Cerebellar cortex (tissue), 1 donor: ENCODE measurements at regions not wholly inside any gene's neighbourhood (a gene's known extent, or its start where the extent isn't known, plus 50 kb on each side); places are given as distances from the start of the nearest gene placed in this dataset.
"Not testable (repeated sequence)": the region's sequence is repeated elsewhere in the genome, so short reads cannot be mapped to it uniquely, and the experiment has no call there.

Source experiments
- DNase-seq: peaks from one replicate; pipeline ENCODE4 v3.0.0-alpha.2; 2015; ENCODE audit warnings: low spot score

DNA sequence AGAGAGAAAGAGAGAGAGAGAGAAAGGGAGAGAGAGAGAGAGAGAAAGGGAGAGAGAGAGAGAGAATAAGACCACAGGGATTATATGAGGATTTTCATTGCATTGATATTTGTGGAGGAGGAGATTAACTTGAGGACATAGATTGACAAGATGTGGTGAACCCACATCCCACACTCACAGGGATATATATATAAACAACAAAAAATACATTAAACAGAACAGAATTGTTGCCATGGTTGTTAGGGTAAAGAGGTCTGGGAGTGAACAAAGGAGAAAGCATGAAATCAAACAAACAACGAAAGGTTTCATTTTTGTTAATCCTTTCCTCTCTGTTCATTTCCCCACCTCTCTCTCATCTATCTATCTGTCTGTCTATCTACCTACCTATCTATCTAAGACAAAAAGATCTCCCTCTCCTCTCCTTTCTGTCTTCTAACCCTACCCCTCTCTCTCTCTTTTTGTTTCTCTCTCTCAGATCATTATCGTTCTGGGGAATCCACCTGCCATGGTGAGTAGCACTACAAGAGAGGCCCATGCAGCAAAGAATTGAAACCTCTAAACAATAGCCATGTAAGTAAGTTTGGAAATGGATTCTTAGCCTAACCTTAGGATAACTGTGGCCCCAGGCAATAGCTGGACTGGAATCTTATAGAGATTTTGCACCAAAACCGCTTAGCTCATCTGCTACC lies 280.9 kb downstream of the RAP2B start:
- no peak for DNase-seq

DNA sequence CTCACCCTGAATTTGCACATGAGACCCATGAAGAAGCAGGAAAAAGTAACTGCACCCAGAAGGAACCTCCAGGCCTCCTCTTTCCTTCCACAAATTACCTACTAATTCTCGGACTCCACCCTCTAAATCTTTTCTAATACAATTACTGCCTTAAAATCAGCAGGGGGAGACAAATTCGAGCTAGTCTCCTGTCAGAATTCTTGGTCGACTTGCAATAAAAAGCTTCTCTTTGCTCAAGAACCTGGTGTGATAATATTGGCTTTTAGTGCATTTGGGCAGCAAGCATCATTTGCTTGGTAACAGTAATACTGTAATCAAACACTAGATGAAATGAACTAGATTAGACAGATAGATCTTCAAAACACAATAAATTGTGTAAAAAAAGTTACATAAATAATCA lies 281.9 kb downstream of the RAP2B start:
- DNase-seq, result no peak

DNA sequence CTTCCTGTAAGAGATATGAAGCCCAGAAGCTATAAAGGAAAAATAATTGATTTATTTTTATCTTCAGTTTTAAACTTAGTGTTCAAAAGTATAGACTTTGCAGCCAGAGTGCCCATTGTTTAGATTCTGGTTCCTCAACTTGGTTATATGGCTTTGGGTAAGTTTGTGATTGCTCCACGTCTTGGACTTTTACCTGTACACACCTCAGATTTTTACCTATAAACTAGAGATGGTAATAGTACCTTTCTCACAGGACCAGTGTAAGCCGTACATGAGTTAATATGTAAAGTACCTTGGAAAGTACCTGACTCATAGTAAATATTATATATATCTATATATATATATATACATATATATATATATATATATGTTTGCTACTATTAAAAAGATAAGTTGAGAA lies 283.8 kb downstream of the RAP2B start:
- no peak for DNase-seq

DNA sequence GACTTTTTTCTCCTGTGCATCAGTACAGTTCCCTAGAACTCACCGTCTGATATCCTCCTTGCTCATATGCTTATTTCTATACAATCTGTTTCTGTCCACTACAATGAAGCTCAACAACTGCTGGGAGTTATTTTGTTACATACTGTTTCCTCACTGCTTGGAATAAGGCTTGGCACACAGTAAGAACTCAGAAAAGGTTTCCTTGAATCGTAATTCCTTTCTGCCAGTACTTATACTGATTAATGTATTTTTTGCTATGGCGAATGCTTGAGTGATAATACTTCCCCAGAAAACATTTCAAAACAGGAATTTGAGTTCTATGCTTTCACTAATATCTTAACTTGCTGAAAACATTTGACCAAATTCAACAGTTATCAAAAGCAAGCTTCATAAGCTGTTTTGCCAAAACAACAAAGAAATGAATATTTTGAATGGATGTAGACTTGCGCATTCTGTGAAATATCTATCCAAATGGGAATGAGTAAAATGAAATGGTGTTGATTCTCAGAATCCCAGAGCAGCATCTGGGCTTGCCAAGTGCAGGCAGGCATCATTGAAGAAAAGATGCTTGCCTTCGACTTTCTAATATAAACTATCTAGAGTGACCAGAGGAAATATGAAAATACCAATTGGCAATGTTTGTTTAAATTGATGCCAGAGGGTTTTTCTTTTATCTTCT lies 286.3 kb downstream of the RAP2B start:
- DNase-seq, result no peak

DNA sequence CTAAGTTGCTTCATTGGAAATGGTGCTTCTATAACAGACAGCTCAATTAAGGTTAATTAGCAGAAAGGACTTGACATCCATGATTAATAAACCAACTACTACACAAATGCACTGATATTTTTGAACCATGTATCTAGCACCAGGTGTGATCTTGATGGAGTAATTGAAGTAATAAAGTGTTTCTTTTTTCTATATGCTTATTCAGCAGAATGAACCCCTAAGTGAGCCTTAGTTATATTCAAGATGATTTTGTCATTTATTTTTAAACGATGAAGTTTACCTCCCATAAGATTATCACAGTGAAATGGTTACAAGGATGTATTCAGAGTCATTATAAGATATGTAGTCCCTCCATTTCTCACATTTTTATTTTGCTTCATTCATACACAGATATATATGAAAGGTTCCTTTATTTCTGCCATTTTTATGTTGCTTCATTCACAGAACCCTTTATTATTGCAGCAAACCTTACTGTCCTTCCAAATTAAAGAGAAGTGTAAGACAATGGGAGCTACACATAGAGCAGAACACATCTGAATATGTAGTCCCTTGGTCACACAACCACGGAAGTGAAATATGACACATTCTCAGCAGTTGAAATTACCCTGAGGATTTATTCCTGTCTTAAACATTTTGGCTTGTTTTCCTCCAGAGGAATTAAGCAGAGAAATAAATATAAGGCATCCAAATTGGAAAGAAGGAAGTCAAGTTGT lies 295.0 kb downstream of the RAP2B start:
- no peak for DNase-seq

DNA sequence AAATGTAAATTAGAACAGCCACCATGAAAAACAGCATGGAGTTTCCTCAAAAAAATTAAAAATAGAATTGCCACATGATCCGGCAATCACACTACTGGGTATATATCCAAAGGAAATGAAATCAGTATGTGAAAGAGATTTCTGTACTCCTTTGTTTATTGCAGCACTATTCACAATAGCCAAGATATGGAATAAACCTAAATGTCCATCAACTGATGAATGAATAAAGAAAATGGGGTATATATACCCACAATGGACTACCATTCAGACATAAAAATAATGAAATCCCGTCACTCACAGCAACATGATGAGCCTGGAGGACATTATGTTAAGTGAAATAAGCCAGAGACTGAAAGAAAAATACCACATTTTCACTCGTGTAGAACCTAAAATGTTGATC lies 296.9 kb downstream of the RAP2B start:
- DNase-seq, result no peak

DNA sequence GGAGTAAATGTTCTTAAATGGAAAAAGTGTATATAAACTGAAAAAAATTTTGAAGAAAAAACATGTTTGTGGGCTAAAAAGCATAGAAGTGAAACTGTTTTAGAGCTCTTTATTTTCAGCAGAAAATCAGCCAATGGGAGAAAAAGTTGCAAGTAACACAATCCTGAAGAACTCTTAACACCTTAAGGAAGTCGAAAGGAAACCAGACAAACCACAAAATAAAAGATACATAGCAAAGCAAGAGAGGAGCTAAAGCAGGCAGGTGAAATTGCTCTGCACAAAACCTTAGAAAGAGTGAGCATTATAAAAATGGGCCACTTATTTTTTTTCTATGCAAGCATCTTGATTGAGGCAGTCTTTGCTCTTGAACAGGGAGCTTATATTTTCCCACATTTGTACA lies 300.5 kb downstream of the RAP2B start:
- no peak for DNase-seq

DNA sequence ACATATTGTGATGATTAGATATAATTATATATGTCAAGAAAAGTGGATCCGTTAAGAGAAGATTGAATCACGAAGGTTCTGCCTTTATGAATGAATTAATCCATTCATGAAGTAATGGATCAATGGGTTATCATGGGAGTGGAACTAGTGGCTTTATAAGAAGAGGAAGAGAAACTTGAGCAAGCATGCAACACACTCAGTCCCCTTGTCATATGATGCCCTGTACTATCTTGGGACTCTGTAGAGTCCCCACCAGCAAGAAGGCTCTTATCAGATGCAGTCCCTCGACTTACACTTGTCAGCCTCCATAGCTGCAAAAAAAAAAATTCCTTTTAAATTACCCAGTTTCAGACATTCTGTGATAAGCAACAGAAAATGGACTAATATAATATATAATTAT lies 301.9 kb downstream of the RAP2B start:
- no peak for DNase-seq

DNA sequence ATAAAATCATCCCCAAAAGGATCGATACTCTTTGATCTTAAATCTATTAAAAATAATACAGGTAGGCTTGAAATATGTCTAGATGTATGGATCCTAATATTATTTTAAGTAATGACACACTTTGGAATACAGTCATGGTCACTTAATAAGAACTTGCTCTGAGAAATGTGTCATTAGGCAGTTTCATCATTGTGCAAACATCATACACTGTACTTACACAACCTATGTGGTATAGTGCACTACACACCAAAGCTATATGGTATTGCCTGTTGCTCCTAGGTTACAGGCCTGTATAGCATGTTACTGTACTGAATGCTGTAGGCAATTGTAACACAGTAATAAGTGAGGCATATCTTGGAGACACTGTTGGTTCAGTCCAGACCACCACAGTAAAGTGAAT lies 307.1 kb downstream of the RAP2B start:
- no peak for DNase-seq

DNA sequence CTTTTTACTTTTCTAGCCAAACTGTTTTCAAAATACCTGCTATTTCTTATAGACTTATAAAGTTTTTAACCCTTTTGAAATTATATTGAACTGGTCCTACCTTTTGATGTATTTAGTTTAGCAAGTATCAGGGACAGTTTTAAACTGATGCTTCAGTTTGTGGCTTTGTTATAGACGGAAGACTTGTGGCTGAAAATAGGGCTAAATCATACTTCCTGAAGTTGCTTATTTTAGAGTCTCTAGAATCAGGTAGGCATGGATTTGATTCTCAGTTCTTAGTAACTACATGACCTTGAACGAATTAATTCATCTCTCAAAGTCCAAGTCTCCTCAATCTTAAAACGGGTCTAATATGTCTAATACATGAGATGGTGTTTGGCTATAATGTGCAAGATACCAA lies 322.8 kb downstream of the RAP2B start:
- DNase-seq, result no peak

DNA sequence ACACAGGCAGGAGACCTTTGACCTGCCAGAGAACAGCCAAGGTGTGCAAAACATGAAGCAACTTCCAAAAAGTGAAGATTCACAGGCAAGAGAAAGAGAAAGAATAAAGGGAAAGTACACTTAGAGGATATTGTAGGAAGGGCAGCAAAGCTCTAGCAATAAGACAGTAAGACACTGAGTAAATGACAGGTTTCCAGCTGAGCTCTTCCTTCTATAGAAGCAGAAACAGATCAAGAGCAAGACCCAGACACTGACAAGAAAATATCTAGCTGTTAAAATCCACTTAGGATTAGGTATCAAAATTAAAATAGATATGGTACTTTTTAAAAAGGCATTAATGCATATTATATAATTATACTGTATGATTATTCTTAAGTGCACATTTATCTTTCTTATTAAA lies 333.4 kb downstream of the RAP2B start:
- DNase-seq, result no peak

DNA sequence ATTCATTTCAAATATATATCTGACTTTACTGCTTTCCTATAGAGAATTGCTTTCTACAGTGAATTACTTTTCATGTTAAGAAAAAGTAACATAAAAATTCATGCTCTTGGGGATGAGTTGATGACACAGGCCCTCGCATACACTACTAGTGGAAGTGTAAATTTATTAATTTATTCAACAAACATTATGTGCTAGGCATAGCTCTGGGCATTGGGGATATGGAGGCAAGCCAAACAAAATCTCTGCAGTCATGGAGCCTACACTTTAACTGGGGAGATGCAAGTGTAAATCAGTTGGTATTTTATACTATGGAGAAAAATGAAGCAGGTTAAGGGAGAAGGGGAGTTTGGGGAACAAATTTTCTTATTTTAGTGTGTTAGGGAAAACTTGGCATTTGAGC lies 340.7 kb downstream of the RAP2B start:
- DNase-seq, result no peak

DNA sequence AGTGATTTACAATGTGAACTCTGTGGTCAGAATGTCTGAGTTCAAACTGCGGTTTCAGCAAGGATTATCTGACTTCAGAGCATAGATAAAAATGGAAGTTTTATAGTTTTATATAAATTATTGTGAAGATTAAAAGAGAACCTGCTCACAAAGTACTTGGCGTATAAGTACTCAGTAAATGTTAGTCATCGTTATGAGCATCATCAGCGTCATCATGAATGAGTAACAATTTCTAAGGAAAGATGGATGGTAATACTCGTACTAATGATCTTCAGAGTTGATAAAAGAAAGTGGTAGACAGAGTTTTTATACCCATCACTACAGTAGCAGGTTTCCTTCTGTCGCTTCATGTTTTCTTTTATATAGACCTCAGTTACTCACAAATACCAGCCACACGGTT lies 341.8 kb downstream of the RAP2B start:
- DNase-seq, result no peak

DNA sequence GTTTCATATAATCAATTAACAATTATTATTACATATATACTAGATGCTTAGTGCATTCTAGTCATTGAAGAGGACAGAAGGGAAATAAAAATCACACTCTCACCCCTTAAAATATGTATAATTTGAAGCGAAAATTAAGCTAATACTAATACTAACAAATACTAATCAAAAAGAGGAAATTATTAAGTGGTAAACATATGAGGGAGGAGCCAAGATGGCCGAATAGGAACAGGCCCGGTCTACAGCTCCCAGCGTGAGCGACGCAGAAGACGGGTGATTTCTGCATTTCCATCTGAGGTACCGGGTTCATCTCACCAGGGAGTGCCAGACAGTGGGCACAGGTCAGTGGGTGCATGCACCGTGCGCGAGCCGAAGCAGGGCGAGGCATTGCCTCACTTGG lies 344.2 kb downstream of the RAP2B start:
- not testable (repeated sequence) for DNase-seq

DNA sequence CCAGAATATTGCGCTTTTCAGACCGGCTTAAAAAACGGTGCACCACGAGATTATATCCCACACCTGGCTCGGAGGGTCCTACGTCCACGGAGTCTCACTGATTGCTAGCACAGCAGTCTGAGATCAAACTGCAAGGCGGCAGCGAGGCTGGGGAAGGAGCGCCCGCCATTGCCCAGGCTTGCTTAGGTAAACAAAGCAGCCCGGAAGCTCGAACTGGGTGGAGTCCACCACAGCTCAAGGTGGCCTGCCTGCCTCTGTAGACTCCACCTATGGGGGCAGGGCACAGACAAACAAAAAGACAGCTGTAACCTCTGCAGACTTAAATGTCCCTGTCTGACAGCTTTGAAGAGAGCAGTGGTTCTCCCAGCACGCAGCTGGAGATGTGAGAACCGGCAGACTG lies 344.7 kb downstream of the RAP2B start:
- not testable (repeated sequence) for DNase-seq

DNA sequence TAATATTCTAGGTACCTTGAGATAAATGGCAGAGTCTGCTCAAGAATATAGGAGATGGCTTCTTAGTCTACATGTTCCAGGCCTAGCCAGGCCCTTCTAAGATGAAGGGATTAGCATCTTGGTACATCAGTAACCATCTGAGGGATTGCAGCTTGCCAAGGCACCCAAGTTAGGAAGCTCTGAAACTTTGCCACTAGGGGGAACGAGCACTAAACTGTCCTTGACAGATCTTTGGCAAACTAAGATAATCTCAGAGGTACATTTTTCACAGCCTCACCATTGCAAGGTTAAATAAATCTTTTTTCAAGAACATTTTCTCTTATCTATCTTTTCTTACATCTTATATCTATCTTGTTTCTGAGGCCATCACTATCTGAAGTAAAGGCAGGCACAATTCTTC lies 351.2 kb downstream of the RAP2B start:
- DNase-seq, result no peak

DNA sequence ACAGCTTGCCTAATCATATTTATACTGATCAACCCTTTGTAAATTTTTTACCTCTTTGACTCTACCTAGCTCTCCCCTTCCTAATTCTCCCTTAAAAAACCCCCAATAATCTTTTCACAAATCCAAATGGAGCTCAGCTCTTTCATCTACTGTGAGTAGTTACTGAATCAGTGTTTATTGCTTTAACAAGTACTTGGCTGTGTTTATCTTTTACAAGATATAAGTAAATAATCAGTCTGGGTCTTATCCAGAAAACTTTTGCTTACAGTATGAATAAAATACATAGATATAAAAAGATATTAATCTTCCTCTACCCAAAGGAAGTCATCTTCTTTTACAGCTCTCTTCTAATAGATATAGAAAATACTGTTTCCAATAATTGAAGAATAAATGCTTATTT lies 366.4 kb downstream of the RAP2B start:
- no peak for DNase-seq

DNA sequence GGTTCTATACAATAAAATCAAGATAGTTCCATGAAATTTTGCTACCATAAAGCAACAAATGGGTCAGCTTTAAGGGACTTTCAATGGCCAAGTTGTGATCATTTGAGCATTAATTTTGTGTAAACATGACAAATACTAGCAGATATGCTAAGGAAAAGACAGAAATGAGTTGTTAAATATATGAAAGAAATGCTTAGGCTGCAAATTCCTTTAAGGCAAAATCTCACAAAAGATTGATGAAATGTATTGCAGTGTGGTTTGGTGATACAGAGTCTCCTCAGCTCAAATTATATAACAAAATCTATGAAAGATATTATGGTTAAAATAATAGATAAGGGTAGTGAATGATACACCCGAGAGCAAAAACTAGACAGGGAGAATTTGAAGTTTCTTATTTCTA lies 377.2 kb downstream of the RAP2B start:
- no peak for DNase-seq

DNA sequence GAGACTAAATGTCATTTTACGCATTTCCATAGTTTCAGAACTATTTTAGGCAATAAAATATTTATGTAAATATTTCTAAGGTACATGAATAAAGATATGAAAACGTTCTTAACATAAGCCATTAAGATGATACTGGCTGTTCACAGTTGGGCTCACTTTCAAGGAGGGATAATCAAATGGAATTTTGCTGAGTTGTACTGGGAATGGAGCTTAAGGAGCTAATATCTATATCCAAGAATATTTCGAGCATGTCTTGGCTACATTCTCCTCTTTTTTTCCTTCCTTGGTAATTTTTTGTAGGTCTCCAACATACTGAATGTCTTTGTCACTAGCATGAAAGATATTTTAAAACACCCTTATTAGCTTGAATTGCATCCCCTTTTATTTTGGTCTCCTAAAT lies 383.4 kb downstream of the RAP2B start:
- no peak for DNase-seq

DNA sequence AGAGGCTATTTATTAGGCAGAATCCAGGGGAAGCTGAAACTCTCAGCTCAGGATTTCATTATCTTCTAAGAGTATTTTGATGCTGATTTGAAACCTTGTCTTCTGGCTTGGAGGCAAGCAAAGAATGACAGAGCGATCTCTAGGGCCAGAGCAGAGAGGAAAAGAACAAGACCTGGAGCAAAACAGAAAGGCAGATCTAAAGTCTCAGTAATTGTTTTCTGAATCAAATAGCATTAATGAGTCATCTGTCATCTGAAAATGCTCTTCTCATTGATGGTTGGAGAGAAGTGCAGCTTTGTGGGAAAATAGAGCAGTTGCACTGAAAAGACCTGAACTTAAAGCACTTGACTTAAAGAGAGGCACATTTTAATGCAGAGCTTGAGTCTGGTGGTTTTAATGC lies 385.9 kb downstream of the RAP2B start:
- DNase-seq, result no peak

DNA sequence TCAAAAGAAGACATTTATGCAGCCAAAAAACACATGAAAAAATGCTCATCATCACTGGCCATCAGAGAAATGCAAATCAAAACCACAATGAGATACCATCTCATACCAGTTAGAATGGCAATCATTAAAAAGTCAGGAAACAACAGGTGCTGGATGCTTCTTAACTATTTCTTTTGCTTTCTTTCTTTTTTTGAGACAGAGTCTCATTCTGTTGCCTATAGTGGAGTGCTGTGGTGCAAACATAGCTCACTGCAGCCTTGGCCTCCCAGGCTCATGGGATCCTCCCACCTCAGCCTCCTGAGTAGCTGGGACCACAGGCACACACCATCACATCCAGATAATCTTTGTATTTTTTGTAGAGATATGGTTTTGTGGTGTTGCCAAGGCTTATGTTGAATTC lies 387.7 kb downstream of the RAP2B start:
- DNase-seq, result not testable (repeated sequence)

DNA sequence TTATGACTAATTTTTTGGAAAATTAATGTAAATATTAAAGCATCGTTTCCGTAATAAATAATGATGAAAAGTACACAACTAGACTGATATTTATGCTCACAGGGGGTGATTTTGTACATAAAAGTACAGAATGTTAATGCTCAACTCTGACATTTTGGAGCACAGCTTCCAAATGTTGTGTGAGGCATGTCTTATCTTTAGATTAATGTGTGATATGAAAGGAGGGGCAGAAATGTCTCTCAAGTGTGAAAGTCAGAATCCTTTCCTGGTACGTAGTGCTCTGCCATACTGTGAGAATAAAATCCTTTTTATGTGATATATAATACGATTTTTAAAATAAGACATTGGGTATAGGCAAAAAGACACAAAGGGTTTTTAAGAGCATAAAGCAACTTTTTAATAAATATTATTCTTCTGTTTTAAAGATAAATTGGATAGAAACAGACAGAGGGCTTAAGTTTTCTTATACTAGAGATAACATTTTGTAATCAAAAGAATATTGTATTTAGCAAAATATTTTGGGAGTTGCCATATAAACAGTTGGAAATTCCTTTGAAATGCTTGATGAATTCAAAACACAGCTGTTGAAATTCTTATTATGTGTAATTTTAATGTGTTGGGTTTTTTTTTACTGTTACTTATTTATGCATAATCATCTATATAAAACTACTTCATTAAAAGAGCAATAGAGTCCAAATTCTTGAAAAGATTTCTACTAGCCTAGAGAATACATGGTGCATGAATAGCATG lies 389.7 kb downstream of the RAP2B start:
- DNase-seq, result no peak
